Lung (tissue), 11 donors: ENCODE measurements at regions not wholly inside any gene's neighbourhood (a gene's known extent, or its start where the extent isn't known, plus 50 kb on each side); places are given as distances from the start of the nearest gene placed in this dataset.
"Not testable (repeated sequence)": the region's sequence is repeated elsewhere in the genome, so short reads cannot be mapped to it uniquely, and the experiment has no call there.

ENCODE experiments used
- ATAC-seq: fragments of 200-7000 bp; cut with Tn5 transposase; one replicate; pipeline ENCODE4 v1.9.1; 2020; ENCODE audit warnings: moderate number of reproducible peaks; ENCODE audit not compliant: insufficient read depth, low FRiP score
- DNase-seq, 3 donors: peaks; one replicate each; pipeline ENCODE4 v3.0.0-alpha.2; 2013 to 2017
- H3K27ac ChIP-seq, 2 donors: one replicate each; pipeline ENCODE4 v1.5.1; 2013; ENCODE audit warnings: mild to moderate bottlenecking in 2 of 2, moderate library complexity in 2 of 2, control low read depth in 1 of 2, inconsistent platforms in 1 of 2, low read depth in 1 of 2, low read length in 1 of 2
- H3K27me3 ChIP-seq, 3 donors: one replicate each; pipeline ENCODE4 v1.5.1; 2013; ENCODE audit warnings: low read length in 2 of 3; ENCODE audit not compliant: control insufficient read depth in 3 of 3, insufficient read depth in 3 of 3
- H3K36me3 ChIP-seq, 4 donors: one replicate each; pipeline ENCODE4 v1.5.1; 2013; ENCODE audit warnings: low read length in 4 of 4, mild to moderate bottlenecking in 1 of 4, moderate library complexity in 1 of 4; ENCODE audit not compliant: control insufficient read depth in 4 of 4, insufficient read depth in 4 of 4
- H3K4me1 ChIP-seq, 5 donors: one replicate each; pipeline ENCODE4 v1.5.1; 2013; ENCODE audit warnings: low read length in 5 of 5, mild to moderate bottlenecking in 2 of 5, moderate library complexity in 1 of 5; ENCODE audit not compliant: control insufficient read depth in 5 of 5, insufficient read depth in 5 of 5
- H3K4me3 ChIP-seq: one replicate; pipeline ENCODE4 v1.5.1; 2013; ENCODE audit warnings: mild to moderate bottlenecking, control low read depth, moderate library complexity
- H3K9ac ChIP-seq, 2 donors: one replicate each; pipeline ENCODE4 v1.5.1; 2013; ENCODE audit warnings: low read length in 2 of 2, control low read depth in 1 of 2; ENCODE audit not compliant: insufficient read depth in 1 of 2
- H3K9me3 ChIP-seq, 4 donors: one replicate each; pipeline ENCODE4 v1.5.1; 2013; ENCODE audit warnings: low read length in 3 of 4, mild to moderate bottlenecking in 1 of 4, moderate library complexity in 1 of 4; ENCODE audit not compliant: control insufficient read depth in 4 of 4, insufficient read depth in 3 of 4
- WGBS, 2 donors: extraction: QIAGEN DNeasy Blood & Tissue Kit; methylation state at CpG; one replicate each; pipeline ENCODE4 v1.1.7; 2013; 5-methylcytosine and 5-hydroxymethylcytosine counted together
- TF ChIP-seq, protein P1 (sequence below): IDR thresholded peaks from 2 replicates; pipeline ENCODE4 v1.5.1; 2012; ENCODE audit warnings: mild to moderate bottlenecking; ENCODE audit errors: control extremely low read depth, extremely low read depth
- donor health status: control.
- donor health status: control.
- donor health status: Bipolar disorder and iron deficiency.
- donor health status: healthy.
- donor health status: DM: yes; HTN: yes; CAD: no.

GRCh38 chr18:65671621-65672415, 79.0 kb upstream of the CDH7 start:
- H3K4me3 ChIP-seq: no peak overlapping the region
- no peaks in the 10 kb centered on the region for H3K9me3 ChIP-seq
- no peaks in the 10 kb centered on the region for H3K36me3 ChIP-seq
- no peaks in the 10 kb centered on the region for H3K4me1 ChIP-seq
- H3K27ac ChIP-seq: no peak overlapping the region
- H3K9ac ChIP-seq: no peak overlapping the region
- DNase-seq (no peak), ATAC-seq (no peak)
- 90 to 91% methylated on average over 17 of the region's 17 CpGs for WGBS, 2 donors
- H3K27me3 ChIP-seq: no peaks in the 10 kb centered on the region
- TF ChIP-seq, protein P1, sequence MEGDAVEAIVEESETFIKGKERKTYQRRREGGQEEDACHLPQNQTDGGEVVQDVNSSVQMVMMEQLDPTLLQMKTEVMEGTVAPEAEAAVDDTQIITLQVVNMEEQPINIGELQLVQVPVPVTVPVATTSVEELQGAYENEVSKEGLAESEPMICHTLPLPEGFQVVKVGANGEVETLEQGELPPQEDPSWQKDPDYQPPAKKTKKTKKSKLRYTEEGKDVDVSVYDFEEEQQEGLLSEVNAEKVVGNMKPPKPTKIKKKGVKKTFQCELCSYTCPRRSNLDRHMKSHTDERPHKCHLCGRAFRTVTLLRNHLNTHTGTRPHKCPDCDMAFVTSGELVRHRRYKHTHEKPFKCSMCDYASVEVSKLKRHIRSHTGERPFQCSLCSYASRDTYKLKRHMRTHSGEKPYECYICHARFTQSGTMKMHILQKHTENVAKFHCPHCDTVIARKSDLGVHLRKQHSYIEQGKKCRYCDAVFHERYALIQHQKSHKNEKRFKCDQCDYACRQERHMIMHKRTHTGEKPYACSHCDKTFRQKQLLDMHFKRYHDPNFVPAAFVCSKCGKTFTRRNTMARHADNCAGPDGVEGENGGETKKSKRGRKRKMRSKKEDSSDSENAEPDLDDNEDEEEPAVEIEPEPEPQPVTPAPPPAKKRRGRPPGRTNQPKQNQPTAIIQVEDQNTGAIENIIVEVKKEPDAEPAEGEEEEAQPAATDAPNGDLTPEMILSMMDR: no peak

- H3K9ac ChIP-seq, H3K27ac ChIP-seq, H3K9me3 ChIP-seq, H3K4me1 ChIP-seq, ATAC-seq, H3K4me3 ChIP-seq, DNase-seq, H3K36me3 ChIP-seq, H3K27me3 ChIP-seq: not testable (repeated sequence)
- 81 to 95% methylated on average over 3 of the region's 3 CpGs for WGBS, 2 donors
These were observed 80.7 kb upstream of the CDH7 start for GRCh38 chr18:65670145-65670544.

DNA sequence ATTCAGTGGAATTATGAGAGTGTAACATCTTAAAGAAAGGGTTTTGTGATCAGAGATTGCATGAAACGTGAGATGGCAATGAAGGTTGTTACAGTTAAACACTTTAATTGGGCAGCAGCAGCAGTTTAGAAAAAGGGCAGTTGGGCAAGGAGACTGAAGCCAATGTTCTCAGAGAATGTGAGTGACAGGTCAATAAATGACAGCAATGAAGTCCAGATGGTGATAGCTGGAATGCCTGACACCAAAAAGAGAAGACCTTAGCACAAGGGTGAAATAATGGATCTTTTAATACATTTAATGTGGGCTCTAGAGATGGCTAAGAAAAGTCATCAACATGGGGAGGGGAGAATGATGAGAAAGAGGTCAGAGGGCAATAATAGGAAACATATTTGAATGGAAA, 89.4 kb upstream of the CDH7 start:
- TF ChIP-seq, protein P1: no peak

DNA sequence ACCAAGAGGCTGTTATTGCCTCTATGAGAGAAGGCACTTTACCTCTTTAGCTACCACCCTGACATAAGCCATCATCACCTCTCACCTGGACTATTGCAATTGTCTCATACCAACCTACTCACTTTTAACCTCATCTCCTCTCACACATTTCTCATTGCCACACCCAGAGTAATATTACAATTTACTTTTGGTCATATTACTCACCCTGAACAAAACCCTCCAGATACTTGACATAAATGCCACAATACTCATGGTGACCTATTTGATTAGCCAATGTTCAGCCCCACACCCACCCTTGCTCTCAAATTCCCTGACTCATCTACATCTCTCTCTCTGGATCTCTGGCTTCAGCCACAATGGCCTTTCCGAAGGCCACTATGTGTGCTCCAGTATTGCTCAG, 90.9 kb upstream of the CDH7 start:
- 81 to 89% methylated on average over 1 of the region's 1 CpG for WGBS, 2 donors
- ATAC-seq (no peak), DNase-seq (no peak)
- Histone ChIP-seq H3K27me3 (no peaks in the 10 kb centered on the region), H3K4me1 (no peaks in the 10 kb centered on the region), H3K9ac (no peak overlapping the region), H3K27ac (no peak overlapping the region), H3K4me3 (no peak overlapping the region), H3K9me3 (no peaks in the 10 kb centered on the region), H3K36me3 (no peaks in the 10 kb centered on the region)
- TF ChIP-seq, protein P1: no peak

More for the DNA sequence above, 89.4 kb upstream of the CDH7 start:
- Histone ChIP-seq H3K4me1 (no peaks in the 10 kb centered on the region), H3K27ac (no peak overlapping the region), H3K9me3 (no peaks in the 10 kb centered on the region), H3K4me3 (no peak overlapping the region), H3K9ac (no peak overlapping the region), H3K27me3 (no peaks in the 10 kb centered on the region), H3K36me3 (no peaks in the 10 kb centered on the region)
- DNase-seq: no peak
- WGBS, 2 donors: 56 to 61% methylated on average over 1 of the region's 1 CpG
- no peak for ATAC-seq
